Adrenal gland (tissue), 5 donors: ENCODE measurements at regions not wholly inside any gene's neighbourhood (a gene's known extent, or its start where the extent isn't known, plus 50 kb on each side); places are given as distances from the start of the nearest gene placed in this dataset.

Experiments
- CTCF ChIP-seq, 6 experiments: fragments of 450-650 bp in 4 of 6; fragments of 200-600 bp in 2 of 6; sonication (generic) in 1 of 6; IDR thresholded peaks; 1 replicate in 5 of 6; 2 replicates in 1 of 6; pipeline versions ENCODE4 v1.5.1 to v1.8.0; 2016 to 2021; ENCODE audit warnings: antibody characterized with exemption in 6 of 6, mild to moderate bottlenecking in 2 of 6, moderate library complexity in 1 of 6
- POLR2A ChIP-seq, 2 donors: fragments of 450-650 bp; IDR thresholded peaks; one replicate each; pipeline ENCODE4 v1.6.1; 2017; ENCODE audit warnings: antibody characterized with exemption in 2 of 2, mild to moderate bottlenecking in 2 of 2, moderate library complexity in 1 of 2
- donor health status: DM: no; HTN: no; CAD: no.

GRCh38 chrX:45274576-45274975 is 73.9 kb upstream of the DIPK2B start:
- no peak for TF ChIP-seq CTCF (IDR thresholded peaks at IDR 0.05)
- TF ChIP-seq POLR2A (IDR thresholded peaks at IDR 0.05), result no peak
